OCI-LY7 (cell line): ENCODE measurements at regions not wholly inside any gene's neighbourhood (a gene's known extent, or its start where the extent isn't known, plus 50 kb on each side); places are given as distances from the start of the nearest gene placed in this dataset.

ENCODE experiments used
- CTCF ChIP-seq: fragments of 200-600 bp; sonication (generic); conservative IDR thresholded peaks from 2 replicates; pipeline ENCODE4 v1.5.1; 2014; ENCODE audit warnings: mild to moderate bottlenecking, antibody characterized with exemption, low read length, moderate library complexity, mixed read lengths
- EZH2phosphoT487 ChIP-seq: fragments of 200-600 bp; sonication (generic); IDR thresholded peaks from 2 replicates; pipeline ENCODE4 v1.6.1; 2018; ENCODE audit warnings: low read depth, borderline replicate concordance, mild to moderate bottlenecking, mixed run types, antibody characterized with exemption, low read length, moderate library complexity, mixed read lengths

- TF ChIP-seq CTCF (no peak), EZH2phosphoT487 (no peak)
Measured at GRCh38 chr6:97816526-97816925, 533.5 kb upstream of the MMS22L start.
